Endothelial cell of umbilical vein (primary cell): ENCODE measurements at regions not wholly inside any gene's neighbourhood (a gene's known extent, or its start where the extent isn't known, plus 50 kb on each side); places are given as distances from the start of the nearest gene placed in this dataset.

Experiments used
- FOS ChIP-seq: IDR thresholded peaks from 2 replicates; pipeline ENCODE4 v1.6.1; 2011; ENCODE audit warnings: mild to moderate bottlenecking, low read length, moderate library complexity, borderline replicate concordance; ENCODE audit not compliant: insufficient read depth
- POLR2A ChIP-seq: IDR thresholded peaks from 2 replicates; pipeline ENCODE4 v1.6.1; 2012; ENCODE audit warnings: low read depth, mild to moderate bottlenecking, control low read depth, low read length
- POLR2AphosphoS5 ChIP-seq: IDR thresholded peaks from 2 replicates; pipeline ENCODE4 v1.6.1; 2012; ENCODE audit warnings: low read depth, mild to moderate bottlenecking, control low read depth, low read length, moderate library complexity; ENCODE audit not compliant: insufficient read depth
- TF ChIP-seq, protein P1 (sequence below), 2 donors: IDR thresholded peaks; 1 replicate in 1 of 2; 2 replicates in 1 of 2; pipeline ENCODE4 v1.5.1; 2011; ENCODE audit warnings: low read length in 2 of 2, mild to moderate bottlenecking in 2 of 2, moderate library complexity in 2 of 2, control low read depth in 1 of 2, inconsistent platforms in 1 of 2, low read depth in 1 of 2; ENCODE audit not compliant: insufficient read depth in 1 of 2; ENCODE audit errors: extremely low read depth in 1 of 2

DNA sequence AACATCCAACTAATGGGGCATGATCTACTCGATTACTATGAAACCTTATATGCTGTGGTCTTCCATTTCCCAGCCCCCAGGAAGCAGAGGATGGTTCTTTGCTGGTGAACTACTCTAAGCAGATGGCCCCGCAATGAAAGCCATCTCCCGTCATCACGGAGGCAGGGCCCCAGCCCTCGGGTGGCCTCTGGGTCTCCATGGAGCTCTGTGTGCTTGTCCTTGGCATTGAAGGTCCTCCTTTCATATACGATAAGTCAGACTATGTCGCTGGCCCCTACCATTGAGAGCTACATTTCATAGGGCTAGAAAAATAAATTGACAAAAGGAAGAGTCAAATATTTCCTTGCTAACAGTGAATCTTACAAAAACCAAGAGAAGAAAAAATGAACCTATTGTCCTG lies 416.8 kb downstream of the CMPK2 start:
- TF ChIP-seq FOS (no peak), POLR2A (no peak), POLR2AphosphoS5 (no peak)
- TF ChIP-seq, protein P1, sequence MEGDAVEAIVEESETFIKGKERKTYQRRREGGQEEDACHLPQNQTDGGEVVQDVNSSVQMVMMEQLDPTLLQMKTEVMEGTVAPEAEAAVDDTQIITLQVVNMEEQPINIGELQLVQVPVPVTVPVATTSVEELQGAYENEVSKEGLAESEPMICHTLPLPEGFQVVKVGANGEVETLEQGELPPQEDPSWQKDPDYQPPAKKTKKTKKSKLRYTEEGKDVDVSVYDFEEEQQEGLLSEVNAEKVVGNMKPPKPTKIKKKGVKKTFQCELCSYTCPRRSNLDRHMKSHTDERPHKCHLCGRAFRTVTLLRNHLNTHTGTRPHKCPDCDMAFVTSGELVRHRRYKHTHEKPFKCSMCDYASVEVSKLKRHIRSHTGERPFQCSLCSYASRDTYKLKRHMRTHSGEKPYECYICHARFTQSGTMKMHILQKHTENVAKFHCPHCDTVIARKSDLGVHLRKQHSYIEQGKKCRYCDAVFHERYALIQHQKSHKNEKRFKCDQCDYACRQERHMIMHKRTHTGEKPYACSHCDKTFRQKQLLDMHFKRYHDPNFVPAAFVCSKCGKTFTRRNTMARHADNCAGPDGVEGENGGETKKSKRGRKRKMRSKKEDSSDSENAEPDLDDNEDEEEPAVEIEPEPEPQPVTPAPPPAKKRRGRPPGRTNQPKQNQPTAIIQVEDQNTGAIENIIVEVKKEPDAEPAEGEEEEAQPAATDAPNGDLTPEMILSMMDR (IDR thresholded peaks at IDR 0.05; ENCODE audit: extremely low read depth in 1 of 2, insufficient read depth in 1 of 2, low read depth in 1 of 2, low read length in 2 of 2), result no peak
